ENCODE measurements at regions not wholly inside any gene's neighbourhood (a gene's known extent, or its start where the extent isn't known, plus 50 kb on each side); places are given as distances from the start of the nearest gene placed in this dataset.
A peak's percentile ranks its signal among the peaks of the same experiment; 100 is the strongest.

- H3K4me2 ChIP-seq (ENCODE audit: insufficient read depth, low read length) = no peak overlapping the region
- H3K36me3 ChIP-seq (ENCODE audit: insufficient read depth, low read length) = no peaks in the 10 kb centered on the region
- H4K20me1 ChIP-seq (ENCODE audit: insufficient read depth, low read length) = no peaks in the 10 kb centered on the region
- no peak overlapping the region for H3K27ac ChIP-seq (ENCODE audit: low read length)
- H3K4me3 ChIP-seq (ENCODE audit: low read depth in 1 of 2, low read length in 2 of 2) = no peak overlapping the region
- H3K9me3 ChIP-seq (ENCODE audit: insufficient read depth, low read length, severe bottlenecking) = no peaks in the 10 kb centered on the region
- no peaks in the 10 kb centered on the region for H3K4me1 ChIP-seq (ENCODE audit: insufficient read depth, low read length)
- ATAC-seq (ENCODE audit: insufficient read depth, low read depth) = no peak
- no peaks in the 10 kb centered on the region for H3K79me2 ChIP-seq (ENCODE audit: insufficient read depth, low read length)
- no peak overlapping the region for H2AFZ ChIP-seq (ENCODE audit: low read depth, low read length)
- H3K9ac ChIP-seq (ENCODE audit: low read depth, low read length) = no peak overlapping the region
- no peak for TF ChIP-seq CTCF (IDR thresholded peaks at IDR 0.05; ENCODE audit: borderline replicate concordance, extremely low read depth, low read length, poor library complexity, severe bottlenecking)
- TF ChIP-seq EZH2 (IDR thresholded peaks at IDR 0.05; ENCODE audit: borderline replicate concordance, low read depth, low read length, severe bottlenecking) = no peak
- no peaks in the 10 kb centered on the region for H3K27me3 ChIP-seq (ENCODE audit: insufficient read depth, low read length, poor library complexity)
- DNase-seq = no peak
Measured at GRCh38 chr10:2979306-2979705, 88.0 kb upstream of the PFKP start.

GRCh38 chr10:2978574-2979273, 88.6 kb upstream of the PFKP start:
- TF ChIP-seq CTCF (IDR thresholded peaks at IDR 0.05; ENCODE audit: borderline replicate concordance, extremely low read depth, low read length, poor library complexity, severe bottlenecking) (no peak), EZH2 (IDR thresholded peaks at IDR 0.05; ENCODE audit: borderline replicate concordance, low read depth, low read length, severe bottlenecking) (no peak)
- Histone ChIP-seq H3K4me3 (ENCODE audit: low read depth in 1 of 2, low read length in 2 of 2) (no peak overlapping the region), H3K79me2 (ENCODE audit: insufficient read depth, low read length) (no peaks in the 10 kb centered on the region), H3K4me2 (ENCODE audit: insufficient read depth, low read length) (no peak overlapping the region), H3K36me3 (ENCODE audit: insufficient read depth, low read length) (no peaks in the 10 kb centered on the region), H3K9me3 (ENCODE audit: insufficient read depth, low read length, severe bottlenecking) (no peaks in the 10 kb centered on the region), H3K27ac (ENCODE audit: low read length) (no peak overlapping the region), H4K20me1 (ENCODE audit: insufficient read depth, low read length) (no peaks in the 10 kb centered on the region), H3K27me3 (ENCODE audit: insufficient read depth, low read length, poor library complexity) (no peaks in the 10 kb centered on the region), H3K4me1 (ENCODE audit: insufficient read depth, low read length) (no peaks in the 10 kb centered on the region), H2AFZ (ENCODE audit: low read depth, low read length) (no peak overlapping the region), H3K9ac (ENCODE audit: low read depth, low read length) (no peak overlapping the region)
- no peak for ATAC-seq (ENCODE audit: insufficient read depth, low read depth)
- no peak for DNase-seq

GRCh38 chr10:2978111-2978510, 89.2 kb upstream of the PFKP start:
- peak; percentile 84 for ATAC-seq (ENCODE audit: insufficient read depth, low read depth)

More at GRCh38 chr10:2978111-2978510, 89.2 kb upstream of the PFKP start:
- no peaks in the 10 kb centered on the region for H3K36me3 ChIP-seq (ENCODE audit: insufficient read depth, low read length)
- H3K27ac ChIP-seq (ENCODE audit: low read length) = 0 out of 2 replicates have a peak overlapping the region, but pooled peaks have one; percentile 7
- H3K4me2 ChIP-seq (ENCODE audit: insufficient read depth, low read length) = no peak overlapping the region
- no peaks in the 10 kb centered on the region for H3K79me2 ChIP-seq (ENCODE audit: insufficient read depth, low read length)
- TF ChIP-seq CTCF (IDR thresholded peaks at IDR 0.05; ENCODE audit: borderline replicate concordance, extremely low read depth, low read length, poor library complexity, severe bottlenecking) (peak; percentile 81), EZH2 (IDR thresholded peaks at IDR 0.05; ENCODE audit: borderline replicate concordance, low read depth, low read length, severe bottlenecking) (no peak)
- no peak overlapping the region for H3K9ac ChIP-seq (ENCODE audit: low read depth, low read length)
- 0 out of 2 replicates have a peak overlapping the region, but pooled peaks have one; percentile 8 for H2AFZ ChIP-seq (ENCODE audit: low read depth, low read length)
- no peaks in the 10 kb centered on the region for H3K4me1 ChIP-seq (ENCODE audit: insufficient read depth, low read length)
- H3K27me3 ChIP-seq (ENCODE audit: insufficient read depth, low read length, poor library complexity) = no peaks in the 10 kb centered on the region
- no peaks in the 10 kb centered on the region for H4K20me1 ChIP-seq (ENCODE audit: insufficient read depth, low read length)
- DNase-seq = peak; percentile 12
- H3K9me3 ChIP-seq (ENCODE audit: insufficient read depth, low read length, severe bottlenecking) = no peaks in the 10 kb centered on the region
- H3K4me3 ChIP-seq (ENCODE audit: low read depth in 1 of 2, low read length in 2 of 2) = no peak overlapping the region

Measured in DND-41 (cell line).